Limb (tissue), 2 donors: ENCODE measurements at regions not wholly inside any gene's neighbourhood (a gene's known extent, or its start where the extent isn't known, plus 50 kb on each side); places are given as distances from the start of the nearest gene placed in this dataset.

Experiments
- DNase-seq, 2 donors: peaks; one replicate each; pipeline ENCODE4 v3.0.0-alpha.2; 2016; ENCODE audit errors: extremely low spot score in 2 of 2

GRCh38 chr6:71119560-71119959 is 162.7 kb upstream of the B3GAT2 start:
- no peak for DNase-seq

- no peak for DNase-seq
These were observed 165.6 kb upstream of the OGFRL1 start for GRCh38 chr6:71123051-71123450.

DNA sequence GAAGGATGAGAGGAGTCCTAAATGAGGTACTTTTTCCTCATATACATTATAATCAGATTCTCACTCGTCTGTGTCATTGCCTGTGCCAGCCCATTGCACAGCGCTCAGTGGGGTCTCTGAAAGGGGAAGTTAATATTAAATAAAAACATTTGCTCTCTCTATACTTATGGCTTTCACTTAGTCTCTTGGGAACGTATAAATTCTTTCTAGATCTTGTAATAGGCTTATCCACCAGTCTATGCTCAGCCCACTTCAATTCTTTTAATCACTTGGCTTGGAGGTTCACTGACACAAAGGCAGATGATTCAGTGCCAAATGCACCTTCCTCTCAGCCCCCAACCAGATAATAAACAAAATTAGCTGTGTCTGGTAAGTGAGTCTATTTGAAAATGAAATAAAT is 164.3 kb upstream of the OGFRL1 start:
- no peak for DNase-seq

GRCh38 chr6:71125216-71125615 is 163.4 kb upstream of the OGFRL1 start:
- no peak for DNase-seq

GRCh38 chr6:71126506-71126905 is 162.1 kb upstream of the OGFRL1 start:
- DNase-seq: no peak

- no peak for DNase-seq
These were observed 161.2 kb upstream of the OGFRL1 start for GRCh38 chr6:71127374-71127773.

DNA sequence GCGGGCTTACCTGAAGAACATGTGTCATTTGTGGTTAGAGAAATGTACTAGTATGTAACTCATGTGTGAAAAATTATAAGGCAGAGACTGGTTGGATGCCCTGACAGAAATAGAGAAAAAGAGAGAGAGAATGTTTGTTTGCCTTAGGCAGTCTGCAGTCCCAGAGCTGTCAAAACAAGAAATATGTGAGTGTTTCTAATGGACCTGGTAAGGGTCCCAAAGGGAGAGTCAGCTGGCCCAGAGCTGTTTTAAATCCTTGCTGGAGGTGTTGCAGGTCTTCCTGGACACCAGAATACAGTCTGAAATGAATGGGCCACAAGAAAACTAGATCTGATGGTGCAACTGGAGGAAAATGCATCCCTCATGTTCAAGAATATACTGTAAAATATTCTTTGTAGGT is 158.3 kb upstream of the OGFRL1 start:
- DNase-seq: no peak

GRCh38 chr6:71134929-71135642 is 153.5 kb upstream of the OGFRL1 start:
- DNase-seq: no peak

GRCh38 chr6:71137973-71138372 is 150.6 kb upstream of the OGFRL1 start:
- DNase-seq: peak in 1 of 2 donors; percentile 26

GRCh38 chr6:71138376-71138775 is 150.2 kb upstream of the OGFRL1 start:
- peak in 1 of 2 donors; percentile 6 for DNase-seq

DNA sequence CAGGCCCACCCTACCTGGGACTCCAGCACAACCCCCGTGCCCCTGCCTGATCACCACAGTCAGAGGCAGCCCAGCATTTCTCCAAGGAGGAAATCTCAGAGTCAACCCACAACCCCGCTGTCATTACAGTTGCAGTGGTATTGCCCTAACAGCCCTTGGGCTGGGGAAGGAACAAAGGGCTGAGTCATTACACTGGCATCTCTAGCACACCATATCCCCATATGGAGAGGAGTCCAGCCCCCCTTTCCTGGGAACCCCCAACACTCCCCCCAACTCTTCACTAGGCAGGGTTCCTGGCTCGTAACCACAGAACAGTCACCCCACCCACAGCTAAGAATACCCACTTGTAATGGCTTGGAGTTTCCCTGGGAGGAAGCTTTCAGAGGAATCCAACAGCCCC is 149.4 kb upstream of the OGFRL1 start:
- no peak for DNase-seq

DNA sequence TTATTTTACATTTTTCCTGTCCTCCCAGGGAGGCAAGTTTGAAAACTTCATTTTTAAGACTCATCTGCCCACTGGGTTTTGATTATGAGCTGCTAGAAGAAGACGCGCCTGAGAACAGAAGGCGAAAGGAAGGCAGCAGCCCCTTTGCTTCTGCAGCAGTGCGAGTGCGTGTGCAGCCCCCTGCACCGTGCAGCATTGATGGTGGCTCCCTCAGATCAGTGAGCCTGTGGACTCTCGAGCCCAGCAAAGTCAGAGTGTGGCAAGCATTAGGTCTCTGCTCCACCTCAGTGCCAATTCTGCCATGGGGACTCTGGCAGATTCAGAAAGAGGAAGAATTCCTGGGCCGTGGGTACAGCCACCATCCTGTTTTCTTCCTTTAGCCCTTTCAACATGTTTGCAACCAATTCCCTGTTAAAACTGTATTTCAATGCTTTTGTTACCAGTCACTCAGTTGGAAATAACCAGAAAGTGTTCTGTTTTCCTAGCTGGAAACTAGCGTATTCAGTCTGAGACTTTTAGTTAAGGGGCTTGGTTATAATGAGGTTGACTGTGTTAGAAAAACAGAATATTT is 134.8 kb upstream of the OGFRL1 start:
- no peak for DNase-seq

- no peak for DNase-seq
These were observed 131.3 kb upstream of the OGFRL1 start for GRCh38 chr6:71157345-71157744.

- no peak for DNase-seq
These were observed 123.7 kb upstream of the OGFRL1 start for GRCh38 chr6:71164890-71165289.

- DNase-seq: no peak
These were observed 120.3 kb upstream of the OGFRL1 start for GRCh38 chr6:71168233-71168765.

GRCh38 chr6:71171497-71172070 is 117.0 kb upstream of the OGFRL1 start:
- DNase-seq: no peak

- no peak for DNase-seq
These were observed 109.2 kb upstream of the OGFRL1 start for GRCh38 chr6:71179249-71179885.

DNA sequence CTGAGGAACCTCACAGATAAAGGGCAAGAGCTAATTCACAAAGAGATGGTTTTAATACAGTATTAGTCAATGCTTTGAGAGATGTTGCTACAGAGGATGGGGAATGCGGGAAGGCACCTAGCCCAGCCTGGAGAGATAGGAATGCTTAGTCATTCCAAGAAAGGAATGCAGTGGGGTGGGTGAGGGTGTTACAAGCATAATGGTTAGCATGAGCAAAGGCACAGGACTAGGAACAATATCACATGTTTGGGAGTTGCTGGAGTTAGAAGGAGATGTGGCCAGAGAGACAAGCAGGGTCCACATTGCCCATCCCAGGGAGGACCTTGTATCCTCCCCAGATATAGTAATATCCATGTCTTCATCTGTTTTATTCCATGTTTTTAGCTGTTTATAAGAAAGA is 107.0 kb upstream of the OGFRL1 start:
- DNase-seq: no peak

DNA sequence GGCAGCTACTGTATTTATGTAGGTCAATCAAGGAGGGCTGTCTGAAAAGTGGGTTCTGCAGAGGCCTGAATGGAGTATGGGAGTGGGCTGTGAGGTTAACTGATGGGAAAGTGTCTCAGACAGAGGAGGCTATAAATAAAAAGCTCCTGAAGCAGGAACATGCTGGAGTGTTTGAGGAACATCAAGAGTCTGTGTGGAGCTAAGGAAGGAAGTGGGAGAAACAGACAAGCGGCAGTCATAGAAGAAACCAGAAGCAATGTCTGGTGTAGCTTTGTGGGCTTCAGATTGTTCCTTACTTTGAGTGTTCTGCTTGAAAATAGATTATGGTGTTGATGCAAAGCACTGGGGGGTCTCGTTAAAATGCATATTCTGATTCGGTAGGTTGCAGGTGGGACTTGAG is 101.5 kb upstream of the OGFRL1 start:
- DNase-seq: no peak

DNA sequence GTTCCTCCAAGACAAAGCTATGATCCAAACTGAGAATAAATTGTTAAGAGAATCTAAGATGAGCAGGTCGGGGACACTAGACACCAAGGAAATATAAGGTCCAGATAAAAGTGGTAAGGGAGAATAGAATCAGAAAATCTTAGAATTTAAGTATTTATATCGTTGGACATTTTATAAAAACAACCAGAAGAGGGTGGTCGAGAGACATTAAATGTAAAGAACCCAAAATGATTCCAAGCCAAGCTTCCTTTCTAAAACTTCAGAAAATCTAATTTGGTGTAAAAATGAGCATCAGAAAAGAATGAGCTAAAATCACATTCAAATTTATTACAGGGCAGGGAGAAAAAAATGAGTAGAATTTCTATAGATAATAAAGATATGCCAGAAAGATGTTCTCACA is 97.8 kb upstream of the OGFRL1 start:
- no peak for DNase-seq

- no peak for DNase-seq
These were observed 93.9 kb upstream of the OGFRL1 start for GRCh38 chr6:71194724-71195123.

GRCh38 chr6:71197267-71197666 is 91.3 kb upstream of the OGFRL1 start:
- no peak for DNase-seq
